ENCODE measurements at regions not wholly inside any gene's neighbourhood (a gene's known extent, or its start where the extent isn't known, plus 50 kb on each side); places are given as distances from the start of the nearest gene placed in this dataset.

- TF ChIP-seq E4F1 (IDR thresholded peaks at IDR 0.05; ENCODE audit: borderline replicate concordance, partially characterized antibody) (no peak), RELB (IDR thresholded peaks at IDR 0.05; ENCODE audit: low read depth) (no peak), NR2C2 (IDR thresholded peaks at IDR 0.05; ENCODE audit: borderline replicate concordance, control insufficient read depth, insufficient read length, low read depth) (no peak), NFXL1 (IDR thresholded peaks at IDR 0.05; ENCODE audit: borderline replicate concordance) (no peak), E2F8 (IDR thresholded peaks at IDR 0.05; ENCODE audit: low read depth, partially characterized antibody) (no peak), BMI1 (IDR thresholded peaks at IDR 0.05; ENCODE audit: borderline replicate concordance) (no peak), STAT1 (conservative IDR thresholded peaks at IDR 0.05) (no peak), TCF7 (IDR thresholded peaks at IDR 0.05; ENCODE audit: borderline replicate concordance) (no peak), MTA3 (IDR thresholded peaks at IDR 0.05; ENCODE audit: borderline replicate concordance, low read length) (no peak), SMAD5 (IDR thresholded peaks at IDR 0.05; ENCODE audit: low read depth) (no peak), POLR2A (IDR thresholded peaks at IDR 0.05; ENCODE audit: low read depth, low read length) (no peak), WRNIP1 (IDR thresholded peaks at IDR 0.05; ENCODE audit: borderline replicate concordance, low read depth, low read length) (no peak), RAD51 (IDR thresholded peaks at IDR 0.05) (peak; percentile 44; the same call in 1 of the 2 replicates), HDGF (IDR thresholded peaks at IDR 0.05) (no peak)
These were observed 133.9 kb upstream of the ADRA1B start (continued) for GRCh38 chr5:159782197-159782994.

All from GM12878 (cell line).